GM12874 (cell line): ENCODE measurements at regions not wholly inside any gene's neighbourhood (a gene's known extent, or its start where the extent isn't known, plus 50 kb on each side); places are given as distances from the start of the nearest gene placed in this dataset.

Experiments used
- TF ChIP-seq, protein P1 (sequence below): IDR thresholded peaks from 2 replicates; pipeline ENCODE4 v1.5.1; 2011; ENCODE audit warnings: low read depth, mild to moderate bottlenecking, control low read depth, low read length, moderate library complexity; ENCODE audit not compliant: insufficient read depth

- TF ChIP-seq, protein P1, sequence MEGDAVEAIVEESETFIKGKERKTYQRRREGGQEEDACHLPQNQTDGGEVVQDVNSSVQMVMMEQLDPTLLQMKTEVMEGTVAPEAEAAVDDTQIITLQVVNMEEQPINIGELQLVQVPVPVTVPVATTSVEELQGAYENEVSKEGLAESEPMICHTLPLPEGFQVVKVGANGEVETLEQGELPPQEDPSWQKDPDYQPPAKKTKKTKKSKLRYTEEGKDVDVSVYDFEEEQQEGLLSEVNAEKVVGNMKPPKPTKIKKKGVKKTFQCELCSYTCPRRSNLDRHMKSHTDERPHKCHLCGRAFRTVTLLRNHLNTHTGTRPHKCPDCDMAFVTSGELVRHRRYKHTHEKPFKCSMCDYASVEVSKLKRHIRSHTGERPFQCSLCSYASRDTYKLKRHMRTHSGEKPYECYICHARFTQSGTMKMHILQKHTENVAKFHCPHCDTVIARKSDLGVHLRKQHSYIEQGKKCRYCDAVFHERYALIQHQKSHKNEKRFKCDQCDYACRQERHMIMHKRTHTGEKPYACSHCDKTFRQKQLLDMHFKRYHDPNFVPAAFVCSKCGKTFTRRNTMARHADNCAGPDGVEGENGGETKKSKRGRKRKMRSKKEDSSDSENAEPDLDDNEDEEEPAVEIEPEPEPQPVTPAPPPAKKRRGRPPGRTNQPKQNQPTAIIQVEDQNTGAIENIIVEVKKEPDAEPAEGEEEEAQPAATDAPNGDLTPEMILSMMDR: no peak
These were observed 268.3 kb downstream of the POM121L12 start for GRCh38 chr7:53303781-53304180.

- TF ChIP-seq, protein P1: no peak
These were observed 271.4 kb downstream of the POM121L12 start for GRCh38 chr7:53306846-53307245.

DNA sequence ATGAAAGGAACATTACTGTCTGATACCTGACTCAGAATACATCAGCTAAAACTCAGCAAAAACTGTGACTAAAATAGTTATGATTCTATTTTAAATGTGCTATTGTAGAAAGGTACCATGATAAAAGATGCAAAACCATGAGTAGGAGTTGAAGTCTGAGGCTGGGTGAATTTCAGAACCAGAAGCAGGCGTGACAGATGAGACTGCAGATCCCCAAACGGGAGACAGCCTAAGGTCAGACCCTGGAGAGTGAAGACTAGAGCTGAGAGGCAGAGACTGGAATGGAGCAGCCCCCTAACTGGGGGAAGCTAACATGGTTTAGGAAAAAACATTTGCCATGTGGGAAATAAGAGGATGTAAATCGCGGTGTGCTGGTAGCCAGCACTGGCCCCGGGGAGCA is 275.8 kb downstream of the POM121L12 start:
- TF ChIP-seq, protein P1: no peak

- TF ChIP-seq, protein P1: no peak
These were observed 280.5 kb downstream of the POM121L12 start for GRCh38 chr7:53315981-53316380.

DNA sequence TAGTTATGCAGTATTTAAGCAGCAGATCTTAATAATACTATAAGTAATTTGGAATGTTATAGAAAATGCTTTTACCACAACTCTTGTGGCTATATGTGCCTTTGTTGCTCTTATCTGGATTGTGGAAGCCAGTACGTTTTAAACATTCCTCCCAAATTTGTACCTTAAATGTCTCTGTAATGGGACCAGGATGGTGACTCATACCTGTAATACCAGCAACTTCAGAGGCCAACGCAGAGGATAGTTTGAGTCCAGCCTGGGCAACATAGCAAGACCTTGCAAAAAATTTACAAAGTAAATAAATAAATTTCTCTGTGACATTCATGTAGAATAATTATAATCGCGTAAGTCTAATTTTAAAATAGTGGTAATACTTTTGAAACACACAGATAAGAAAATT is 283.1 kb downstream of the POM121L12 start:
- TF ChIP-seq, protein P1: no peak

DNA sequence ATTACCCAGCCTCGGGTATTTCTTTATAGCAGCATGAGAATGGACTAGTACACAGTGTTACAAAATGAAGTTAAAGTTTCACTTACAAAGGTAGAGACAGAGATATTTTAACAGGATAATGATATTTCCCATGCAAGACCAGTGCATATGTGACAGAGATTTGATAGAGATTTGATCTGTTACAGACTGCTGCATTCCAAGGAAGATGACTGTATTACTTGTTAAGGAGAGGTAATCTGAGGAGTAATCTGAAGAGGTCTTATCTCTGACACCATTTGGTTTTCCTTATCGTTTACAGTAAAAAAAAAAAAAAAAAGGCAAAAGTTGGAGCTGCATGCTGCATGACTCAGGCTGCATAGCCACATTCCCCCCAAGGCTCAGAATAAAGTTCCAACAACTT is 289.6 kb downstream of the POM121L12 start:
- TF ChIP-seq, protein P1: no peak

DNA sequence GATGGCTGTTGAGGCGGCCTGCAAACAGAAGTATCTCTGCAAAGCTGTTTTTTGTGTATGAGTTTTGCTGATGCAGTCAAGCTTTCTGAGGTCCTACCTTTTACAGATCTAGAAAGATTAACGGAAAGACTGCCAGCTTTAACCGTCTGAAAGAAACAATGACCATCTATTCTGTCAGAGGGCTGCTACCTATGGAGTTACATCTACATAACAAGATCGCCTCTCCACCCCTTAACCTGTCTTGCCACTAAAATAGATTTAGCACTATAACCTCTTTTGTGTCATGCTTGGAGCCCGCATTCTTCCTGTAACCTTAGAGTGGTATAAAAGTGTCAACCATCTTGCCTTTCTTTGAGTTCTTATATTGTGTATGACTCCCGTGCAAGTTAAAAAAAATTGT is 291.2 kb downstream of the POM121L12 start:
- TF ChIP-seq, protein P1: no peak
